GM21367 (cell line): ENCODE measurements at regions not wholly inside any gene's neighbourhood (a gene's known extent, or its start where the extent isn't known, plus 50 kb on each side); places are given as distances from the start of the nearest gene placed in this dataset.

Source experiments
- ATAC-seq: cut with Tn5 transposase; IDR thresholded peaks from one replicate; pipeline ENCODE4 v1.9.1; 2021; ENCODE audit not compliant: unreplicated experiment

GRCh38 chr2:220916931-220917330 is 655.2 kb downstream of the EPHA4 start:
- ATAC-seq = no peak

- no peak for ATAC-seq
Observed at GRCh38 chr2:220930271-220931076, 641.6 kb downstream of the EPHA4 start.

GRCh38 chr2:220931491-220931890 is 640.6 kb downstream of the EPHA4 start:
- ATAC-seq = no peak

DNA sequence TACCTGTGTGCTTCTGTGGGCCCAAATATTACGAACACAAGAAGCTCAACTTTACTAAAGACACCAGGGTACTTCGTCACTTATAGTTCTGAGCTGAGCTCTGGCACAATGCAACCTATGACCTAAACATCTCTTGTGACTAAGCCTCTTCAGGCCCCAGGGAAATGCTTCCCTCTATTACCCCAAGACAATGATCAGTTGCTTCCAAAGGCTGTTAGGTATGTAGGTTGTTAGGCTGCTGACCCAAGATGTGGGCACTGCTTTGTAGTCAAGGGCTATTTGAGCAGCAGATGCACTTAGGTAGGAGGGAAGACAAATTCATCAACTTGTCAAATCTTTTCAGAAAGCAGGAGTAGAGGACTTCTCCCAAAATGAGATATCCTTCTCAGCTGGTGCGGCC is 640.1 kb downstream of the EPHA4 start:
- no peak for ATAC-seq

- ATAC-seq = no peak
Observed at GRCh38 chr2:220935789-220936321, 636.2 kb downstream of the EPHA4 start.

GRCh38 chr2:220936641-220937197 is 635.4 kb downstream of the EPHA4 start:
- no peak for ATAC-seq

- ATAC-seq = no peak
Observed at GRCh38 chr2:220937245-220937644, 634.9 kb downstream of the EPHA4 start.

GRCh38 chr2:220940646-220941045 is 631.5 kb downstream of the EPHA4 start:
- no peak for ATAC-seq

DNA sequence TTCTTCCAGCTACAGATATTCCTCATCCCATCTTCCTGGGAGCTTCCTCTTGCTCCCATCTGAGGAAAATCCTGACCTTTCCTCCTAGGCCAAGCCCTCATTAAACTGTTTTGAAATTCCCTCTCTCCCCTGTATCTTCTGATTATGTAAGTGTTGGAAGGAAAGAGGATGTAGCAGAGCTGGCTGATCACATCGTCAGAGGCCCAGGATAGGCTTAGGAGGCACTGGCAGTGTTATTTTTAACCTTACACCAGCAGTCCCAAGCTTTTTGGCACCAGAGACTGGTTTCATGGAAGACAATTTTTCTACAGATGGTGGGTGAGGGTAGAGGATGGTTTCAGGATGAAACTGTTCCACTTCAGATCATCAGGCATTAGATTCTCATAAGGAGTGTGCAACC is 630.4 kb downstream of the EPHA4 start:
- ATAC-seq = no peak

DNA sequence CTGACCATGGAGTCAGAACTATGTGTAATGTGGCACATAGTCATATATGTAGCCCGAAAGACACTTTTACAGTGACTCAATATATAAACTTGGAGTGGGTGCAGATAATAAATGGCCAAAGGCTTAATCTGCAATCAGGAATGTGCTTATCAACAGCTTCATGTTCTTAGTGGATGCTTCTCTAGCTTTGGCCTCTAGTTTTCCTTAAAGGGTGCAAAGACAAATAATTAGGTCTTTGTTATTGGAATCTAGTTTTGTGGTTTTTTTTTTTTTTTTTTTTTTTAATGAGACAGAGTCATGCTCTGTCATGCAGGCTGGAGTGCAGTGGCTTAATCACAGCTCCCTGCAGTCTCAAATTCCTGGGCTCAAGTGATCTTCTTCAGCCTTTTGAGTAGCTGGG is 625.6 kb downstream of the EPHA4 start:
- no peak for ATAC-seq

DNA sequence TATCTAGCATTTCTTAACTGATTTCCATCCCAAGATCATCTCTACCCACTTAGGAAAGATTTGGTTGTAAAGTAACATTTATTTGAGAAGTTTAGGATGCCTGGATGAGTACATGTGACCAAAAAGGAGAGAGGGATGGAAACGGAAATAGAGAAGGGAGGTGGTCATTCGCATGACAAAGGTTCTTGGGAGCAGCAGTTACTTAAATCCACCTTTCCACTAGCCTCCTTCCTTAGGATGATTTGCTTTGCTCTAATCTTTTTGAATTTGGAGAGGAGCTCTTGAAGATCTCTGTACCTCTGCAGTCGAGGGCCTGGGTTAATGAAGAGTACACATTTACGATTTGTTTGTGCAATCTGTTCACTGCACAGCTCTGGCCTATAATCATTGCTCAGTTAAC is 623.5 kb downstream of the EPHA4 start:
- ATAC-seq = no peak

GRCh38 chr2:220949466-220949865 is 622.6 kb downstream of the EPHA4 start:
- no peak for ATAC-seq

DNA sequence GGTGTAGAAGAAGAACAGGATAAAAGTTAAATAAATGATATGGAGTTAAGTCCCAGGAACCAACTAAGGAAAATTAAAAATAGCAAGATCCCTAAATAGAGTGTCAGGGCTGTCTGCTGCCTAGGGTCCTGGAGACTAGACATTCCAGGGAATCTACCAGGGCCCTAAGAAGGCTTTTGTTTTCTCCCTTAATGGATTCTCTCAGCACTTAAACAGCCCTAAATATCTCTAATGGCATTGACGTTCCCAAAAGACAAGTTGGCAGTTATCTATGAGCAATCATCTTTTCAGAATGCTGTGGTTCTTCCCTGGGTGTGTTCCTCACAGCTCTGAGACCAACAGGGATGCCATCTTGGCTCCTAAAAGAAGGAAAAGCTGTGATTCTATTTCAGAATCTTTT is 616.3 kb downstream of the EPHA4 start:
- ATAC-seq = no peak

DNA sequence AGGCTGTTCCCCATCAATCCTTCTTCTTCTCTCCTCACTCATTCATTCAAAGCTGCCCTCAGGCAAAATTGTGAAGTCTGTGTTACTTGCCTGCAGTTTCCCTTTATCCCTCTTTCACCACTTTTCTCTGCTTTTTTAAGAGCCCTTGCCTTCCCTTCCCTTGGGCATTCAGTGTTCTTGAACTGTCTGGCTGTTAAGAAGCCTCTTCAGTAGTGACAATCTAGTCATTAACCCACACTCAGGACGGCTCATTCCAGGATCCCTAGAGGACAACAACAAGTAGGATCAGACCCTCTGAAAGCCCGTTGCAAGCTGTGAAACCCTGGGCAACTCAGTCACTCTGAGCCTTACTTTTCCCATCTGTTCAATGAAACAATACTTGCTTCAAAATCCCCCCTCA is 615.7 kb downstream of the EPHA4 start:
- ATAC-seq = no peak

GRCh38 chr2:220959391-220959802 is 612.7 kb downstream of the EPHA4 start:
- no peak for ATAC-seq

DNA sequence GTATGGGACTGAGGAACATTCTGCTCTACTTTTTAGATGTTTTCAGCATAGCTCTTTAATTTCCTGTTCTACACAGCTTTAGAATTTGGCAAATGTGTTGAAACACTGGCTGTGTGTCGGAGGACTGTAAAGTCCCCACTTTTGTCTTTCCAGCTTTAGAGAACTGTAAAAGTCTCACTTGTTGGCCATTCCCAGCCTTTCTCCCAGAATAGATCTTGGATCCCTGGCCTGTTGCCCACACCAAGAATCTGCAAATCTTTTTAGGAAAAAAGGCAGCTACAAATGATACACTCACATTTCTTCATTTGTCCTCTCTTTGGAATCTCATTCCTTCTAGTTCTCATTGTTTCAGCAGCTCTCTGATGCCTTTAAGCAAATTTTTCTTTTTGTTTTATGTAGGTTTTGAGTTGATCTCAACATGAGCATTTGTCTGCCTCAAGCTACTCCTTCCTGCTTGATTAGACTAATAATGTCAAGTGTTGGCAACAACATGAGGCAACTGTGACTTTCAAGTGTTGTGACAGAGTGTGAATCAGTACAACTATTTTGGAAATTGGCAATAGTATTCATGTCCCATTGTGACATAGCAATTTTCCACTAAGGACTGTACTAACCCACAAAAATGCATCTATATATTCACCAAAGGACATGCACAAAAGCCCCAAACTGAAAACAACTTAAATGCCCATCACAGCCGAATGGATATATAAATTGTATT is 610.8 kb downstream of the EPHA4 start:
- ATAC-seq = no peak

DNA sequence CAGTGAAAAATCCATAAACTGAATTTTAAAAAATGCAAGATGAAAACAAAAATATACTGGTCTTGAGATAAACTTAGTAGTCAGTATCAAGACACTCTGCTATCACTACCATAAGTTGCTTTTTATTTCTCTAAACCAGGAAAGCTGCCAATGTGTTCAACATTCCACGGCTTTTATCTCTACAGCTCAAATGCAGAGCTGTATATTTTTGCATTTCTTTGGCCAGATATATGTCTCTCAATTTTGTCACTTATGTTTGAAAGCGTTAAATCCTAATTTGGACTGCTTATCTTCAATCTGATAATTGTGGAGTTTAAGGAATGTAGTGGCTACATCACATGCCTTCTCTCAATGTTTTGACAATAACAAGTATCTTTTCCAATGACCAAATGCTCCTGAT is 609.5 kb downstream of the EPHA4 start:
- no peak for ATAC-seq

GRCh38 chr2:220963076-220963475 is 609.0 kb downstream of the EPHA4 start:
- ATAC-seq = no peak

DNA sequence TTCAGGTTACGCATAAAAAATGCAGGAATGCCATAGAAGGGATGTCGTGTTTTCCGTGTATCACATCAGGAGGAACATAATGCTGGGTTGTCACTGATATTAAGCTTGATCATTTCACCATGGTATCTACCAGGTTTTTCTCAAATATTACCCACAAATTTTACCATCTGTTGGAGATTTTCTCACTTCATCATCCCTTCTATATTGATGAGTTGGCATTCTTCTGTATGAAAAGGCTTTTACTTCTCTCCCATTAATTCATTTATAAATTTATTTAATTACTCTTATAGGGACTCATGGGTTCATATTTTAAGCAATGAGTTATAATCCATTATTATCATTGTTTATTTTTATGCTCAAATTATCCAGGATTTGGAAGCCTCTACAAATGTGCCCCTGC is 608.2 kb downstream of the EPHA4 start:
- no peak for ATAC-seq

- ATAC-seq = no peak
Observed at GRCh38 chr2:220966636-220967035, 605.5 kb downstream of the EPHA4 start.

GRCh38 chr2:220969348-220969747 is 602.8 kb downstream of the EPHA4 start:
- no peak for ATAC-seq
